Lung (tissue), 11 donors: ENCODE measurements at regions not wholly inside any gene's neighbourhood (a gene's known extent, or its start where the extent isn't known, plus 50 kb on each side); places are given as distances from the start of the nearest gene placed in this dataset.

ENCODE experiments used
- ATAC-seq: fragments of 200-7000 bp; cut with Tn5 transposase; one replicate; pipeline ENCODE4 v1.9.1; 2020; ENCODE audit warnings: moderate number of reproducible peaks; ENCODE audit not compliant: insufficient read depth, low FRiP score
- DNase-seq, 3 donors: peaks; one replicate each; pipeline ENCODE4 v3.0.0-alpha.2; 2013 to 2017
- H3K27ac ChIP-seq, 2 donors: one replicate each; pipeline ENCODE4 v1.5.1; 2013; ENCODE audit warnings: mild to moderate bottlenecking in 2 of 2, moderate library complexity in 2 of 2, control low read depth in 1 of 2, inconsistent platforms in 1 of 2, low read depth in 1 of 2, low read length in 1 of 2
- H3K27me3 ChIP-seq, 3 donors: one replicate each; pipeline ENCODE4 v1.5.1; 2013; ENCODE audit warnings: low read length in 2 of 3; ENCODE audit not compliant: control insufficient read depth in 3 of 3, insufficient read depth in 3 of 3
- H3K36me3 ChIP-seq, 4 donors: one replicate each; pipeline ENCODE4 v1.5.1; 2013; ENCODE audit warnings: low read length in 4 of 4, mild to moderate bottlenecking in 1 of 4, moderate library complexity in 1 of 4; ENCODE audit not compliant: control insufficient read depth in 4 of 4, insufficient read depth in 4 of 4
- H3K4me1 ChIP-seq, 5 donors: one replicate each; pipeline ENCODE4 v1.5.1; 2013; ENCODE audit warnings: low read length in 5 of 5, mild to moderate bottlenecking in 2 of 5, moderate library complexity in 1 of 5; ENCODE audit not compliant: control insufficient read depth in 5 of 5, insufficient read depth in 5 of 5
- H3K4me3 ChIP-seq: one replicate; pipeline ENCODE4 v1.5.1; 2013; ENCODE audit warnings: mild to moderate bottlenecking, control low read depth, moderate library complexity
- H3K9ac ChIP-seq, 2 donors: one replicate each; pipeline ENCODE4 v1.5.1; 2013; ENCODE audit warnings: low read length in 2 of 2, control low read depth in 1 of 2; ENCODE audit not compliant: insufficient read depth in 1 of 2
- H3K9me3 ChIP-seq, 4 donors: one replicate each; pipeline ENCODE4 v1.5.1; 2013; ENCODE audit warnings: low read length in 3 of 4, mild to moderate bottlenecking in 1 of 4, moderate library complexity in 1 of 4; ENCODE audit not compliant: control insufficient read depth in 4 of 4, insufficient read depth in 3 of 4
- WGBS, 2 donors: extraction: QIAGEN DNeasy Blood & Tissue Kit; methylation state at CpG; one replicate each; pipeline ENCODE4 v1.1.7; 2013; 5-methylcytosine and 5-hydroxymethylcytosine counted together
- TF ChIP-seq, protein P1 (sequence below): IDR thresholded peaks from 2 replicates; pipeline ENCODE4 v1.5.1; 2012; ENCODE audit warnings: mild to moderate bottlenecking; ENCODE audit errors: control extremely low read depth, extremely low read depth
- donor health status: control.
- donor health status: control.
- donor health status: Bipolar disorder and iron deficiency.
- donor health status: healthy.
- donor health status: DM: yes; HTN: yes; CAD: no.

DNA sequence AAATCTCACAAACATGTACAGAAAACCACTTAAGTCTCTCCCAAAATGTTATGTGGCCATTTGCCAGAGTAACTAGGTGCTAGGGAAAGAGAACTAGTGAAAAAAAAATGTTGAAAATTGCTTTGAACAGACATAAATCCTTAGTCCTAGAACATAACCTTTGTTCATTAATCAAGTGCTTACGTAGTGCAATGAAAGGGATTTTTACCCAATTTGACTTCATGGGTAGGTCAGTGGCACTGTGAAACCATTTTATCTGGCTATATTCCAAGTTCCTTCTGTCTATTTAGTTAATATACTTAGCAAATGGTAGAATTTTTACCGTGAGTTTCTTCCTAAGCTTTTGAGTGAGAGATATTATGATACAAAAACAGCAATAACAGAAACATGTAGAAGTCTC, 209.4 kb downstream of the DIPK2A start:
- WGBS, 2 donors, result 60 to 85% methylated on average over 2 of the region's 2 CpGs
- peaks cover 0 to 8% (median 5%) of the 10 kb centered on the region in 4 donors for H3K9me3 ChIP-seq
- no peak overlapping the region for H3K4me3 ChIP-seq
- H3K27ac ChIP-seq, result no peak overlapping the region
- DNase-seq, result peak in 2 of 3 donors; percentile 23 to 31
- no peak overlapping the region for H3K9ac ChIP-seq
- no peaks in the 10 kb centered on the region for H3K36me3 ChIP-seq
- TF ChIP-seq, protein P1, sequence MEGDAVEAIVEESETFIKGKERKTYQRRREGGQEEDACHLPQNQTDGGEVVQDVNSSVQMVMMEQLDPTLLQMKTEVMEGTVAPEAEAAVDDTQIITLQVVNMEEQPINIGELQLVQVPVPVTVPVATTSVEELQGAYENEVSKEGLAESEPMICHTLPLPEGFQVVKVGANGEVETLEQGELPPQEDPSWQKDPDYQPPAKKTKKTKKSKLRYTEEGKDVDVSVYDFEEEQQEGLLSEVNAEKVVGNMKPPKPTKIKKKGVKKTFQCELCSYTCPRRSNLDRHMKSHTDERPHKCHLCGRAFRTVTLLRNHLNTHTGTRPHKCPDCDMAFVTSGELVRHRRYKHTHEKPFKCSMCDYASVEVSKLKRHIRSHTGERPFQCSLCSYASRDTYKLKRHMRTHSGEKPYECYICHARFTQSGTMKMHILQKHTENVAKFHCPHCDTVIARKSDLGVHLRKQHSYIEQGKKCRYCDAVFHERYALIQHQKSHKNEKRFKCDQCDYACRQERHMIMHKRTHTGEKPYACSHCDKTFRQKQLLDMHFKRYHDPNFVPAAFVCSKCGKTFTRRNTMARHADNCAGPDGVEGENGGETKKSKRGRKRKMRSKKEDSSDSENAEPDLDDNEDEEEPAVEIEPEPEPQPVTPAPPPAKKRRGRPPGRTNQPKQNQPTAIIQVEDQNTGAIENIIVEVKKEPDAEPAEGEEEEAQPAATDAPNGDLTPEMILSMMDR, result no peak
- peaks cover 0 to 7% (median 0%) of the 10 kb centered on the region in 5 donors for H3K4me1 ChIP-seq
- no peaks in the 10 kb centered on the region for H3K27me3 ChIP-seq
- no peak for ATAC-seq

DNA sequence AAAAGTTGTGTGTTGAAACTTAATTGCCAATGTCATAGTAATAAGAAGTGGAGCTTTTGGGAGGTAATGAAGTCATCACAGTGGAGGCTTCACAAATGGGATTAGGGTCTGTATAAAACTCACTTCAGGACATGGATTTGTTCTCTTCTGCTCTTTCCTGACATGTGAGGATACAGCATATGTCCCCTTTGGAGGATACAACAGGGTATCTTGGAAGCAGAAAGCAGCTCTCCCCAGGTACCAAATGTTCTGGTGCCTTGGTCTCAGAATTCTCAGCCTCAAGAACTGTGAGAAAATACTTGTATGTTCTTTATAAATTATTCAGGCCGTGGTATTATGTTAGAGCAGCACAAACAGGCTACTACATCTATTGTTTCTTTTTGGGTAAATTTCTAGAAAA, 210.9 kb downstream of the DIPK2A start:
- Histone ChIP-seq H3K27me3 (no peaks in the 10 kb centered on the region), H3K4me3 (no peak overlapping the region), H3K9me3 (peaks cover 0 to 7% (median 4%) of the 10 kb centered on the region in 4 donors), H3K27ac (no peak overlapping the region), H3K36me3 (no peaks in the 10 kb centered on the region), H3K4me1 (peaks cover 0 to 7% (median 0%) of the 10 kb centered on the region in 5 donors), H3K9ac (no peak overlapping the region)
- TF ChIP-seq, protein P1, result no peak
- WGBS, 2 donors, result 84 to 85% methylated on average over 1 of the region's 1 CpG
- ATAC-seq, result no peak
- DNase-seq, result no peak

DNA sequence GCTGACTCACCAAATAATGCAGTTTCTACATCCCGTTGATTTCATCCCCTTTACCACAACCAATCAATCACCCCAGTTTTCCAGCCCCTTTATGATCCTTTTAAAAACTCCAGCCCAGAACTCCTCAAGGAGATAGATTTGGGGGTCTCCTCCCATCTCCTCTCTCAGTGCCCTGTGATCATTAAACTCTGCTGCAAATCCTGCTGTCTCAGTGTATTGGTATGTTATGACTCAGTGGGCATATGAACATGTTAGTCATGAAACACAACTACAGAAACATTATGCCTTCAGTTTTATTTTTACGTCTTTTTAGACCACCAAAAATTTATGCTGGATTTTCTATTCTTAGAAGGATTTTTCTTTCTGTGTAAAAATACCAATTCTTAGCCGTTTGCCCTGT, 213.7 kb downstream of the DIPK2A start:
- WGBS, 2 donors, result 89 to 94% methylated on average over 3 of the region's 3 CpGs
- H3K36me3 ChIP-seq, result no peaks in the 10 kb centered on the region
- H3K27me3 ChIP-seq, result no peaks in the 10 kb centered on the region
- H3K9me3 ChIP-seq, result peaks cover 0 to 7% (median 4%) of the 10 kb centered on the region in 4 donors
- TF ChIP-seq, protein P1, result no peak
- no peak overlapping the region for H3K27ac ChIP-seq
- no peak overlapping the region for H3K4me3 ChIP-seq
- peaks cover 0 to 7% (median 0%) of the 10 kb centered on the region in 5 donors for H3K4me1 ChIP-seq
- DNase-seq, result no peak
- no peak for ATAC-seq
- H3K9ac ChIP-seq, result no peak overlapping the region
